Mesothelial cell of epicardium (in vitro differentiated cells): ENCODE measurements at regions not wholly inside any gene's neighbourhood (a gene's known extent, or its start where the extent isn't known, plus 50 kb on each side); places are given as distances from the start of the nearest gene placed in this dataset.

Experiments used
- DNase-seq, 2 experiments: peaks; one replicate each; pipeline ENCODE4 v3.0.0; 2021; ENCODE audit warnings: low spot score in 2 of 2; ENCODE audit not compliant: unreplicated experiment in 2 of 2
- H3K27ac Mint-ChIP-seq: 2 replicates; pipeline ENCODE4 v1.8.0; 2021; ENCODE audit warnings: mixed read lengths
- H3K27me3 Mint-ChIP-seq: 2 replicates; pipeline ENCODE4 v1.8.0; 2021; ENCODE audit warnings: low read depth, mixed read lengths
- H3K36me3 Mint-ChIP-seq: 2 replicates; pipeline ENCODE4 v1.8.0; 2021; ENCODE audit warnings: mixed read lengths
- H3K4me1 Mint-ChIP-seq: 2 replicates; pipeline ENCODE4 v1.8.0; 2021; ENCODE audit warnings: mixed read lengths
- H3K4me3 Mint-ChIP-seq: 2 replicates; pipeline ENCODE4 v1.8.0; 2021; ENCODE audit warnings: mild to moderate bottlenecking, moderate library complexity, mixed read lengths
- H3K9me3 Mint-ChIP-seq: 2 replicates; pipeline ENCODE4 v1.8.0; 2021; ENCODE audit warnings: mixed read lengths
- CTCF ChIP-seq: fragments of 200-600 bp; sonication (generic); IDR thresholded peaks from one replicate; pipeline ENCODE4 v1.5.0; 2021; ENCODE audit warnings: antibody characterized with exemption; ENCODE audit not compliant: unreplicated experiment

GRCh38 chr2:18009891-18010290 lies 131.4 kb downstream of the KCNS3 start:
- no peak for DNase-seq
- Mint-ChIP-seq H3K36me3 (no peaks in the 10 kb centered on the region), H3K27me3 (no peaks in the 10 kb centered on the region), H3K4me3 (no peak overlapping the region), H3K9me3 (peaks cover 34% of the 10 kb centered on the region), H3K4me1 (no peaks in the 10 kb centered on the region), H3K27ac (no peak overlapping the region)
- no peak for TF ChIP-seq CTCF

- no peaks in the 10 kb centered on the region for H3K27me3 Mint-ChIP-seq
- no peaks in the 10 kb centered on the region for H3K36me3 Mint-ChIP-seq
- no peak overlapping the region for H3K27ac Mint-ChIP-seq
- no peak for TF ChIP-seq CTCF
- H3K4me1 Mint-ChIP-seq = no peaks in the 10 kb centered on the region
- no peak overlapping the region for H3K4me3 Mint-ChIP-seq
- peaks cover 48% of the 10 kb centered on the region for H3K9me3 Mint-ChIP-seq
- no peak for DNase-seq
These were observed 126.9 kb downstream of the KCNS3 start for GRCh38 chr2:18005411-18005810.

GRCh38 chr2:18001671-18002070 lies 123.2 kb downstream of the KCNS3 start:
- peaks cover 2% of the 10 kb centered on the region for H3K36me3 Mint-ChIP-seq
- no peak for DNase-seq
- H3K27me3 Mint-ChIP-seq = no peaks in the 10 kb centered on the region
- TF ChIP-seq CTCF = no peak
- no peak overlapping the region for H3K27ac Mint-ChIP-seq
- peaks cover 46% of the 10 kb centered on the region for H3K9me3 Mint-ChIP-seq
- no peak overlapping the region for H3K4me3 Mint-ChIP-seq
- H3K4me1 Mint-ChIP-seq = no peaks in the 10 kb centered on the region

- Mint-ChIP-seq H3K9me3 (peaks cover 48% of the 10 kb centered on the region), H3K36me3 (peaks cover 2% of the 10 kb centered on the region), H3K4me1 (no peaks in the 10 kb centered on the region), H3K27me3 (no peaks in the 10 kb centered on the region), H3K4me3 (no peak overlapping the region), H3K27ac (no peak overlapping the region)
- TF ChIP-seq CTCF = no peak
- no peak for DNase-seq
These were observed 118.5 kb downstream of the KCNS3 start for GRCh38 chr2:17996978-17997377.

GRCh38 chr2:17995593-17995992 lies 117.1 kb downstream of the KCNS3 start:
- Mint-ChIP-seq H3K27ac (no peak overlapping the region), H3K9me3 (peaks cover 44% of the 10 kb centered on the region), H3K4me1 (no peaks in the 10 kb centered on the region), H3K36me3 (peaks cover 2% of the 10 kb centered on the region), H3K27me3 (no peaks in the 10 kb centered on the region), H3K4me3 (no peak overlapping the region)
- DNase-seq = no peak
- TF ChIP-seq CTCF = no peak
